Tibial nerve (tissue), 4 donors: ENCODE measurements at regions not wholly inside any gene's neighbourhood (a gene's known extent, or its start where the extent isn't known, plus 50 kb on each side); places are given as distances from the start of the nearest gene placed in this dataset.

Experiments
- DNase-seq, 2 donors: peaks; one replicate each; pipeline ENCODE4 v3.0.0-alpha.2; 2019; ENCODE audit warnings: low spot score in 2 of 2
- H3K27ac ChIP-seq, 4 donors: fragments of 200-600 bp; sonication (generic) in 3 of 4; one replicate each; pipeline ENCODE4 v1.5.1; 2017 to 2019; ENCODE audit warnings: mild to moderate bottlenecking in 1 of 4
- H3K27me3 ChIP-seq, 2 donors: fragments of 200-600 bp; sonication (generic) in 1 of 2; one replicate each; pipeline versions ENCODE4 v1.5.1 to v1.6.0; 2017 to 2019
- H3K36me3 ChIP-seq, 3 donors: fragments of 200-600 bp; sonication (generic); one replicate each; pipeline ENCODE4 v1.5.1; 2018 to 2019
- H3K4me1 ChIP-seq, 4 donors: fragments of 200-600 bp; sonication (generic) in 3 of 4; one replicate each; pipeline ENCODE4 v1.5.1; 2017 to 2019
- H3K4me3 ChIP-seq, 4 donors: fragments of 200-600 bp; sonication (generic) in 3 of 4; one replicate each; pipeline ENCODE4 v1.5.1; 2017 to 2019; ENCODE audit warnings: mild to moderate bottlenecking in 1 of 4, moderate library complexity in 1 of 4
- H3K9me3 ChIP-seq, 4 donors: fragments of 200-600 bp; sonication (generic) in 3 of 4; one replicate each; pipeline ENCODE4 v1.5.1; 2017 to 2019
- EP300 ChIP-seq, 2 donors: sonication (generic); formaldehyde crosslinking; IDR thresholded peaks; one replicate each; pipeline ENCODE4 v1.6.1; 2017; ENCODE audit warnings: antibody characterized with exemption in 2 of 2, mild to moderate bottlenecking in 1 of 2
- POLR2A ChIP-seq, 2 donors: fragments of 450-650 bp; IDR thresholded peaks; one replicate each; pipeline ENCODE4 v1.6.1; 2017; ENCODE audit warnings: antibody characterized with exemption in 2 of 2, mild to moderate bottlenecking in 2 of 2, moderate library complexity in 2 of 2
- WGBS, 2 donors: methylation state at CpG; one replicate each; pipeline ENCODE4 v1.1.5; 2018; 5-methylcytosine and 5-hydroxymethylcytosine counted together
- TF ChIP-seq, protein P1 (sequence below), 5 experiments: fragments of 200-600 bp in 3 of 5; fragments of 450-650 bp in 2 of 5; sonication (generic) in 3 of 5; IDR thresholded peaks; one replicate each; pipeline ENCODE4 v1.5.1; 2016 to 2019; ENCODE audit warnings: antibody characterized with exemption in 5 of 5, mild to moderate bottlenecking in 3 of 5, moderate library complexity in 2 of 5

- peaks cover 0 to 8% (median 2%) of the 10 kb centered on the region in 4 donors for H3K9me3 ChIP-seq
- 63 to 92% methylated on average over 2 of the region's 2 CpGs for WGBS, 2 donors
Measured at GRCh38 chr15:87439090-87439489, 817.4 kb downstream of the NTRK3 start.

DNA sequence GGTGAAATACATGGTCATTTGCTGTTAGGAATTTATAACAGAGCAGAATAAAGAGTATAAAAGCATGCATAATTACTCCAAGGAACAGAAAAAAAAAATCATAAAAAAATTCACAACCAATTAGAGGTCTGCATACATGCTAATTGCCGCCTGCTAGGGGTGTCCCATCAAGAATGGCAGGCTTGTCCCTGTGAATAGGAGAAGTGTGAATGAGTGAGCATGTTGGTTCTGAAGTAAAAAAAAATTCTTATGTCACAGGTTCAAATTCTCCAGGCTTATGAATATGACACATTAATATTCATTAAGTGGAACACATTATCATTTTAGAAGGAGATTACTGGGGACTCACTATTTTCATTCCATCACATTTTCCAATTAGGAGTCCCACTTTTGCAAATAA lies 822.7 kb downstream of the NTRK3 start:
- Histone ChIP-seq H3K4me1 (no peaks in the 10 kb centered on the region), H3K27ac (no peak overlapping the region), H3K9me3 (peaks cover 0 to 8% (median 2%) of the 10 kb centered on the region in 4 donors), H3K4me3 (no peak overlapping the region), H3K27me3 (no peaks in the 10 kb centered on the region), H3K36me3 (no peaks in the 10 kb centered on the region)
- 93 to 97% methylated on average over 1 of the region's 1 CpG for WGBS, 2 donors
- no peak for TF ChIP-seq POLR2A (IDR thresholded peaks at IDR 0.05)
- TF ChIP-seq, protein P1, sequence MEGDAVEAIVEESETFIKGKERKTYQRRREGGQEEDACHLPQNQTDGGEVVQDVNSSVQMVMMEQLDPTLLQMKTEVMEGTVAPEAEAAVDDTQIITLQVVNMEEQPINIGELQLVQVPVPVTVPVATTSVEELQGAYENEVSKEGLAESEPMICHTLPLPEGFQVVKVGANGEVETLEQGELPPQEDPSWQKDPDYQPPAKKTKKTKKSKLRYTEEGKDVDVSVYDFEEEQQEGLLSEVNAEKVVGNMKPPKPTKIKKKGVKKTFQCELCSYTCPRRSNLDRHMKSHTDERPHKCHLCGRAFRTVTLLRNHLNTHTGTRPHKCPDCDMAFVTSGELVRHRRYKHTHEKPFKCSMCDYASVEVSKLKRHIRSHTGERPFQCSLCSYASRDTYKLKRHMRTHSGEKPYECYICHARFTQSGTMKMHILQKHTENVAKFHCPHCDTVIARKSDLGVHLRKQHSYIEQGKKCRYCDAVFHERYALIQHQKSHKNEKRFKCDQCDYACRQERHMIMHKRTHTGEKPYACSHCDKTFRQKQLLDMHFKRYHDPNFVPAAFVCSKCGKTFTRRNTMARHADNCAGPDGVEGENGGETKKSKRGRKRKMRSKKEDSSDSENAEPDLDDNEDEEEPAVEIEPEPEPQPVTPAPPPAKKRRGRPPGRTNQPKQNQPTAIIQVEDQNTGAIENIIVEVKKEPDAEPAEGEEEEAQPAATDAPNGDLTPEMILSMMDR (IDR thresholded peaks at IDR 0.05), result no peak
- no peak for TF ChIP-seq EP300 (IDR thresholded peaks at IDR 0.05)
- DNase-seq, result no peak

More at GRCh38 chr15:87439090-87439489, 817.4 kb downstream of the NTRK3 start:
- H3K4me3 ChIP-seq, result no peak overlapping the region
- H3K27me3 ChIP-seq, result no peaks in the 10 kb centered on the region
- no peak overlapping the region for H3K27ac ChIP-seq
- TF ChIP-seq POLR2A (IDR thresholded peaks at IDR 0.05) (no peak), EP300 (IDR thresholded peaks at IDR 0.05) (no peak)
- TF ChIP-seq, protein P1 (IDR thresholded peaks at IDR 0.05), result no peak
- DNase-seq, result no peak
- H3K36me3 ChIP-seq, result no peaks in the 10 kb centered on the region
- H3K4me1 ChIP-seq, result no peaks in the 10 kb centered on the region

- H3K27me3 ChIP-seq, result no peaks in the 10 kb centered on the region
- no peak overlapping the region for H3K4me3 ChIP-seq
- H3K4me1 ChIP-seq, result no peaks in the 10 kb centered on the region
- DNase-seq, result no peak
- no peaks in the 10 kb centered on the region for H3K36me3 ChIP-seq
- H3K9me3 ChIP-seq, result no peaks in the 10 kb centered on the region
- WGBS, 2 donors, result 68 to 80% methylated on average over 1 of the region's 1 CpG
- no peak overlapping the region for H3K27ac ChIP-seq
- TF ChIP-seq, protein P1 (IDR thresholded peaks at IDR 0.05), result no peak
- TF ChIP-seq EP300 (IDR thresholded peaks at IDR 0.05) (no peak), POLR2A (IDR thresholded peaks at IDR 0.05) (no peak)
Measured at GRCh38 chr15:87429754-87430153, 826.8 kb downstream of the NTRK3 start.

DNA sequence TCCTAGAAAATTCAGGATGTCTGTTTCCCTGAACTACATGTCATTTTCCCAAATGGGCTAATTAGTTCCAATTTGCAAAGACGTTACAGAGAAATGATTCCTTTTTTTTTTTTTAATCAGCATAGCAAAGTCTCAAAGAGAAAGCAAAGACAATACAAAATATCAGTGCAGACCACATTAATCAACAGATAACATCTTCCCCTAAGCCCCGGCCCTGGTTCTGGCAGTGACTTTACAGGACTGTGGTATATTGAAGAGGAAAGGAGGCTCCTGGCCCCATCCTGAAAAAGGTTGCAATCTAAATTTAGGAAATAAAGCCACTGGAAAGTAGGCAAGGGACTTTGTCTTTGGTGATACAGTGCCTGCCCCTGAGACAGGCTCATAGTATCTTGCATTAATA lies 836.5 kb downstream of the NTRK3 start:
- Histone ChIP-seq H3K9me3 (no peaks in the 10 kb centered on the region), H3K27ac (no peak overlapping the region), H3K4me3 (no peak overlapping the region), H3K4me1 (no peaks in the 10 kb centered on the region), H3K27me3 (no peaks in the 10 kb centered on the region), H3K36me3 (no peaks in the 10 kb centered on the region)
- no peak for TF ChIP-seq POLR2A (IDR thresholded peaks at IDR 0.05)
- no peak for TF ChIP-seq EP300 (IDR thresholded peaks at IDR 0.05)
- TF ChIP-seq, protein P1 (IDR thresholded peaks at IDR 0.05), result no peak
- whole genome bisulfite sequencing, 2 donors, result 61 to 70% methylated on average over 2 of the region's 2 CpGs
- DNase-seq, result no peak

DNA sequence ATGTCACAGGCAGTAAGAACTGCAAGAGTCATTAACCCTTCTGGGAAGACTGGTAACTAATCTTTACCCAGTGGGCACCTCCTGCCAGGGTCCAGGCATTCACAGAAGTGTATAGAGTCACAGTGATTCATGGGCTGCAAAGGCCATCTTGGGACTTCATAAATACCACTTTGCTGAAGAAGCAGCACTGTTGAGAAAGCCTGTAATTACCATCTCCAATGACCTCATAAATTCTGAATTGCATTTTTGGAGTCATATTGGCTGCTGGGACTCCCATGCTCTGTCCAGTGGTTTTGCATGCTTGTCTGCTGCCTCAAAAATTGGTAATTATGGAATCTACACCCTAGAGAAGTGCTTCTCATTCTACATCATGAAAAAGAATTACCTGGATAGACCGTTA lies 837.2 kb downstream of the NTRK3 start:
- Histone ChIP-seq H3K9me3 (no peaks in the 10 kb centered on the region), H3K4me1 (no peaks in the 10 kb centered on the region), H3K36me3 (no peaks in the 10 kb centered on the region), H3K27ac (no peak overlapping the region), H3K4me3 (no peak overlapping the region), H3K27me3 (no peaks in the 10 kb centered on the region)
- DNase-seq, result no peak
- TF ChIP-seq POLR2A (IDR thresholded peaks at IDR 0.05) (no peak), EP300 (IDR thresholded peaks at IDR 0.05) (no peak)
- TF ChIP-seq, protein P1 (IDR thresholded peaks at IDR 0.05), result no peak
- WGBS, 2 donors, result 78 to 82% methylated on average over 1 of the region's 1 CpG
